C1 segment of cervical spinal cord (tissue), 14 donors: ENCODE measurements at regions not wholly inside any gene's neighbourhood (a gene's known extent, or its start where the extent isn't known, plus 50 kb on each side); places are given as distances from the start of the nearest gene placed in this dataset.

Experiments
- DNase-seq, 14 donors: peaks; one replicate each; lab custom pipeline; 2025; lab: John Stamatoyannopoulos, UW

GRCh38 chr18:38944446-38945024 lies 1378.9 kb upstream of the CELF4 start:
- DNase-seq: no peak

- DNase-seq: no peak
Observed at GRCh38 chr18:38941711-38942561, 1376.3 kb upstream of the CELF4 start.

GRCh38 chr18:38940863-38941531 lies 1375.4 kb upstream of the CELF4 start:
- DNase-seq: peak in 1 of 14 donors; percentile 11

- no peak for DNase-seq
Observed at GRCh38 chr18:38940475-38940862, 1374.9 kb upstream of the CELF4 start.

- no peak for DNase-seq
Observed at GRCh38 chr18:38933910-38934510, 1368.4 kb upstream of the CELF4 start.

- DNase-seq: no peak
Observed at GRCh38 chr18:38933322-38933721, 1367.7 kb upstream of the CELF4 start.

- DNase-seq: no peak
Observed at GRCh38 chr18:38932752-38933151, 1367.2 kb upstream of the CELF4 start.

GRCh38 chr18:38931754-38932050 lies 1366.1 kb upstream of the CELF4 start:
- DNase-seq: no peak

- no peak for DNase-seq
Observed at GRCh38 chr18:38930881-38931753, 1365.5 kb upstream of the CELF4 start.

- no peak for DNase-seq
Observed at GRCh38 chr18:38923540-38923939, 1357.9 kb upstream of the CELF4 start.

- DNase-seq: no peak
Observed at GRCh38 chr18:38923126-38923525, 1357.5 kb upstream of the CELF4 start.

GRCh38 chr18:38909972-38910371 lies 1344.4 kb upstream of the CELF4 start:
- no peak for DNase-seq

- no peak for DNase-seq
Observed at GRCh38 chr18:38902796-38903195, 1337.2 kb upstream of the CELF4 start.

- DNase-seq: no peak
Observed at GRCh38 chr18:38900445-38900844, 1334.8 kb upstream of the CELF4 start.

GRCh38 chr18:38900031-38900430 lies 1334.4 kb upstream of the CELF4 start:
- no peak for DNase-seq

- DNase-seq: no peak
Observed at GRCh38 chr18:38899252-38899651, 1333.7 kb upstream of the CELF4 start.

- DNase-seq: no peak
Observed at GRCh38 chr18:38898167-38898566, 1332.6 kb upstream of the CELF4 start.

GRCh38 chr18:38895560-38895959 lies 1330.0 kb upstream of the CELF4 start:
- DNase-seq: no peak

GRCh38 chr18:38887671-38888020 lies 1322.0 kb upstream of the CELF4 start:
- no peak for DNase-seq

GRCh38 chr18:38886861-38887670 lies 1321.5 kb upstream of the CELF4 start:
- DNase-seq: no peak

GRCh38 chr18:38886235-38886634 lies 1320.6 kb upstream of the CELF4 start:
- no peak for DNase-seq
